ENCODE measurements at regions not wholly inside any gene's neighbourhood (a gene's known extent, or its start where the extent isn't known, plus 50 kb on each side); places are given as distances from the start of the nearest gene placed in this dataset.

DNA sequence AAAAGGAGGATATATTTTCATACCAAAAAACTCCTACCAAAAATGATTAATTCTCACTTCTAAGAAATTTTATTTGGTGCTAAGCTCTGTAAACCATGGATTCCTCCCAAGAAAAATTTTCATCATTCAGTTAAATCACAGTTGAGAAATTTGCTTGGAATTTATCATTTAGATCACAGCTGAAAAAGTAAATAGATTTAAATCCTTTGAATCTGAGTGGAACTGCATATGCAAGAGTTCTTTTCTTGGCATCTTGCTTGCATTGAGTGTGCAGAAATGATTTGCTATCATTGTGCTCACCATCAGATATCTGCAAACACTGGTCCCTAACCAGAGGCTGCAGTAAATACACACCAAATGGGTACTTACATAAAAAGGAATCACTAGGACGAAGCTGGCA lies 836.1 kb upstream of the CDH6 start:
- Histone ChIP-seq H3K27ac (ENCODE audit: insufficient read depth, low read depth, low read length) (no peak overlapping the region), H3K4me2 (ENCODE audit: insufficient read depth, low read length) (no peak overlapping the region), H2AFZ (ENCODE audit: low read depth, low read length) (no peak overlapping the region), H3K9ac (replicated peaks; ENCODE audit: extremely low read depth, insufficient read depth, low read length) (no peak overlapping the region), H3K4me3 (replicated peaks in 1 of 3; ENCODE audit: insufficient read depth in 1 of 3, low read depth in 1 of 3, low read length in 3 of 3) (no peak overlapping the region), H3K9me3 (replicated peaks; ENCODE audit: control insufficient read depth, insufficient read depth, low read length) (no peaks in the 10 kb centered on the region), H3K79me2 (ENCODE audit: control insufficient read depth, insufficient read depth, low read length) (no peaks in the 10 kb centered on the region), H4K20me1 (replicated peaks; ENCODE audit: control insufficient read depth, extremely low read depth, insufficient read depth, low read length) (no peaks in the 10 kb centered on the region), H3K27me3 (ENCODE audit: control insufficient read depth in 2 of 2, insufficient read depth in 2 of 2, low read length in 2 of 2) (no peaks in the 10 kb centered on the region), H3K4me1 (ENCODE audit: control insufficient read depth, extremely low read depth, insufficient read depth, low read length) (no peaks in the 10 kb centered on the region), H3K9me1 (replicated peaks; ENCODE audit: control insufficient read depth, extremely low read depth, insufficient read depth, low read length) (no peaks in the 10 kb centered on the region), H3K36me3 (ENCODE audit: control insufficient read depth in 2 of 2, extremely low read depth in 1 of 2, insufficient read depth in 2 of 2, low read length in 2 of 2) (no peaks in the 10 kb centered on the region)
- dilution Hi-C loops (cut with MboI; ENCODE audit: extremely low pct_ligation_motif_present, low sequenced_read_pairs) = no loop called here
- no peak for FAIRE-seq
- no peak for DNase-seq (ENCODE audit: low read depth, low spot score)
- ChIA-PET CTCF (no interaction called here), POLR2A (no interaction called here)
- TF ChIP-seq GATA2 (IDR thresholded peaks at IDR 0.05; ENCODE audit: insufficient read depth, insufficient read length, low read depth, low read length) (no peak), JUN (IDR thresholded peaks at IDR 0.05; ENCODE audit: borderline replicate concordance, insufficient read depth, insufficient read length, low read depth) (no peak), POLR2AphosphoS5 (IDR thresholded peaks at IDR 0.05; ENCODE audit: insufficient read depth, low read depth, low read length) (no peak), MYC (IDR thresholded peaks at IDR 0.05; ENCODE audit: low read depth, low read length) (no peak)
- TF ChIP-seq, protein P1, sequence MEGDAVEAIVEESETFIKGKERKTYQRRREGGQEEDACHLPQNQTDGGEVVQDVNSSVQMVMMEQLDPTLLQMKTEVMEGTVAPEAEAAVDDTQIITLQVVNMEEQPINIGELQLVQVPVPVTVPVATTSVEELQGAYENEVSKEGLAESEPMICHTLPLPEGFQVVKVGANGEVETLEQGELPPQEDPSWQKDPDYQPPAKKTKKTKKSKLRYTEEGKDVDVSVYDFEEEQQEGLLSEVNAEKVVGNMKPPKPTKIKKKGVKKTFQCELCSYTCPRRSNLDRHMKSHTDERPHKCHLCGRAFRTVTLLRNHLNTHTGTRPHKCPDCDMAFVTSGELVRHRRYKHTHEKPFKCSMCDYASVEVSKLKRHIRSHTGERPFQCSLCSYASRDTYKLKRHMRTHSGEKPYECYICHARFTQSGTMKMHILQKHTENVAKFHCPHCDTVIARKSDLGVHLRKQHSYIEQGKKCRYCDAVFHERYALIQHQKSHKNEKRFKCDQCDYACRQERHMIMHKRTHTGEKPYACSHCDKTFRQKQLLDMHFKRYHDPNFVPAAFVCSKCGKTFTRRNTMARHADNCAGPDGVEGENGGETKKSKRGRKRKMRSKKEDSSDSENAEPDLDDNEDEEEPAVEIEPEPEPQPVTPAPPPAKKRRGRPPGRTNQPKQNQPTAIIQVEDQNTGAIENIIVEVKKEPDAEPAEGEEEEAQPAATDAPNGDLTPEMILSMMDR (IDR thresholded peaks at IDR 0.05; ENCODE audit: extremely low read depth in 1 of 2, insufficient read depth in 1 of 2, low read depth in 1 of 2, low read length in 2 of 2) = no peak
- TF ChIP-seq, protein P2, sequence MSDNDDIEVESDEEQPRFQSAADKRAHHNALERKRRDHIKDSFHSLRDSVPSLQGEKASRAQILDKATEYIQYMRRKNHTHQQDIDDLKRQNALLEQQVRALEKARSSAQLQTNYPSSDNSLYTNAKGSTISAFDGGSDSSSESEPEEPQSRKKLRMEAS (IDR thresholded peaks at IDR 0.05; ENCODE audit: insufficient read depth, insufficient read length) = no peak
- no TSS peak for BruUV-seq (replicated peaks)
- intact Hi-C loops (cut with micrococcal nuclease) = no loop called here

DNA sequence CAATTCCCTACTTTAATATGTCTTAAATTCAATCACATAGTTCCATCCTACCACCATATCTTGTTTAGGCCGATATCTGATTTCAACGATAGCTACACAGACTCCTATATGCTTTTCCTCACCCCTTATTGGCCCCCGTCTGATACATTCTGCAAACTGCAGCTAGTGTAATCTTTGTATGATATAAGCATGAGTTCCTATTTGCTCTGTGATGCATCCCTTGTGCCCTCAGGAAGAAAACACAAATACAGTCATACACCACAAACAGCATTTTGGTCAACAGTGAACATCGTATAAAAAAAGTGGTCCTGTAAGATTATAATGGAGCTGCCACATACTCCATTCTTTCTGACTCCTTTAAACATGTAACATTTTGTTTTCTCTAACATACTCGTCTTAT lies 837.8 kb upstream of the CDH6 start:
- no peaks in the 10 kb centered on the region for H3K4me1 ChIP-seq (ENCODE audit: control insufficient read depth, extremely low read depth, insufficient read depth, low read length)
- FAIRE-seq (no peak), DNase-seq (ENCODE audit: low read depth, low spot score) (no peak)
- POLR2A ChIA-PET = no interaction called here
- H3K9me1 ChIP-seq (replicated peaks; ENCODE audit: control insufficient read depth, extremely low read depth, insufficient read depth, low read length) = no peaks in the 10 kb centered on the region
- TF ChIP-seq, protein P1 (IDR thresholded peaks at IDR 0.05; ENCODE audit: extremely low read depth in 1 of 2, insufficient read depth in 1 of 2, low read depth in 1 of 2, low read length in 2 of 2) = no peak
- intact Hi-C loops (cut with micrococcal nuclease) = no loop called here
- no peak overlapping the region for H3K27ac ChIP-seq (ENCODE audit: insufficient read depth, low read depth, low read length)
- no peaks in the 10 kb centered on the region for H3K9me3 ChIP-seq (replicated peaks; ENCODE audit: control insufficient read depth, insufficient read depth, low read length)
- no peaks in the 10 kb centered on the region for H4K20me1 ChIP-seq (replicated peaks; ENCODE audit: control insufficient read depth, extremely low read depth, insufficient read depth, low read length)
- no peak overlapping the region for H2AFZ ChIP-seq (ENCODE audit: low read depth, low read length)
- H3K9ac ChIP-seq (replicated peaks; ENCODE audit: extremely low read depth, insufficient read depth, low read length) = no peak overlapping the region
- no peaks in the 10 kb centered on the region for H3K27me3 ChIP-seq (ENCODE audit: control insufficient read depth in 2 of 2, insufficient read depth in 2 of 2, low read length in 2 of 2)
- no TSS peak for BruUV-seq (replicated peaks)
- H3K4me3 ChIP-seq (replicated peaks in 1 of 3; ENCODE audit: insufficient read depth in 1 of 3, low read depth in 1 of 3, low read length in 3 of 3) = no peak overlapping the region
- CTCF ChIA-PET = no interaction called here
- no peak overlapping the region for H3K4me2 ChIP-seq (ENCODE audit: insufficient read depth, low read length)
- dilution Hi-C loops (cut with MboI; ENCODE audit: extremely low pct_ligation_motif_present, low sequenced_read_pairs) = no loop called here
- H3K79me2 ChIP-seq (ENCODE audit: control insufficient read depth, insufficient read depth, low read length) = no peaks in the 10 kb centered on the region
- H3K36me3 ChIP-seq (ENCODE audit: control insufficient read depth in 2 of 2, extremely low read depth in 1 of 2, insufficient read depth in 2 of 2, low read length in 2 of 2) = no peaks in the 10 kb centered on the region

All from endothelial cell of umbilical vein (primary cell).